IMR-90 (cell line): ENCODE measurements at regions not wholly inside any gene's neighbourhood (a gene's known extent, or its start where the extent isn't known, plus 50 kb on each side); places are given as distances from the start of the nearest gene placed in this dataset.

Experiments used
- ATAC-seq: fragments of 200-7000 bp; cut with Tn5 transposase; 2 replicates; pipeline ENCODE4 v1.9.1; 2020; ENCODE audit warnings: low read depth, mild to moderate bottlenecking, moderate library complexity
- BruUV-seq: library from RNA; stranded (reverse); fragments of 400-500 nt; replicated peaks from 2 replicates; lab custom pipeline; 2021; lab: Mats Ljungman, UMichigan
- CTCF ChIA-PET: fragments of 300-600 bp; formaldehyde crosslinking; extraction: SDS; loops from one replicate; lab custom pipeline; 2021; ENCODE audit warnings: antibody characterized with exemption; lab: Yijun Ruan, JAX
- POLR2A ChIA-PET: fragments of 300-600 bp; sonication (Branson Sonifier 250); formaldehyde crosslinking; loops from one replicate; lab custom pipeline; 2022; ENCODE audit warnings: antibody characterized with exemption; ENCODE audit not compliant: unreplicated experiment; lab: Charles Lee
- DNase-seq: peaks from one replicate; pipeline ENCODE4 v3.0.0; 2013
- H2AFZ ChIP-seq: replicated peaks from 2 replicates; pipeline ENCODE3; 2013; ENCODE audit warnings: low read length, mild to moderate bottlenecking; ENCODE audit not compliant: poor library complexity
- H2AK5ac ChIP-seq: 2 replicates; pipeline ENCODE4 v1.6.1; 2013; ENCODE audit warnings: low read depth, low read length, inconsistent platforms
- H2AK9ac ChIP-seq: replicated peaks from 2 replicates; pipeline ENCODE3; 2013; ENCODE audit warnings: mild to moderate bottlenecking, low read depth, low read length, moderate library complexity; ENCODE audit not compliant: poor library complexity
- H2BK120ac ChIP-seq: 2 replicates; pipeline ENCODE4 v1.6.1; 2013; ENCODE audit warnings: low read depth, low read length, inconsistent platforms
- H2BK15ac ChIP-seq: 3 replicates; pipeline ENCODE4 v1.6.1; 2013; ENCODE audit warnings: low read depth, low read length, inconsistent platforms
- H2BK20ac ChIP-seq: 2 replicates; pipeline ENCODE4 v1.6.1; 2013; ENCODE audit warnings: low read depth, mild to moderate bottlenecking, inconsistent platforms, low read length, moderate library complexity
- H2BK5ac ChIP-seq: 2 replicates; pipeline ENCODE4 v1.6.1; 2013; ENCODE audit warnings: mild to moderate bottlenecking, low read depth, low read length, inconsistent platforms; ENCODE audit not compliant: poor library complexity, severe bottlenecking
- H3K14ac ChIP-seq: replicated peaks from 2 replicates; pipeline ENCODE4 v1.6.1; 2013; ENCODE audit warnings: low read depth, low read length, inconsistent platforms
- H3K18ac ChIP-seq: 2 replicates; pipeline ENCODE4 v1.6.1; 2013; ENCODE audit warnings: low read depth, low read length, control low read depth
- H3K23ac ChIP-seq: 2 replicates; pipeline ENCODE4 v1.6.1; 2013; ENCODE audit warnings: low read depth, low read length, inconsistent platforms
- H3K27ac ChIP-seq: 2 replicates; pipeline ENCODE4 v1.5.1; 2013; ENCODE audit warnings: mild to moderate bottlenecking, control low read depth, low read length; ENCODE audit not compliant: insufficient read depth
- H3K27me3 ChIP-seq: 2 replicates; pipeline ENCODE4 v1.6.1; 2013; ENCODE audit warnings: low read length; ENCODE audit not compliant: control insufficient read depth, insufficient read depth
- H3K36me3 ChIP-seq: 2 replicates; pipeline ENCODE4 v1.6.1; 2013; ENCODE audit warnings: low read length, mixed read lengths; ENCODE audit not compliant: control insufficient read depth, insufficient read depth
- H3K4ac ChIP-seq: 2 replicates; pipeline ENCODE4 v1.6.1; 2013; ENCODE audit warnings: low read depth, low read length, inconsistent platforms
- H3K4me1 ChIP-seq: 2 replicates; pipeline ENCODE4 v1.6.1; 2013; ENCODE audit warnings: low read length, mixed read lengths; ENCODE audit not compliant: control insufficient read depth, insufficient read depth
- H3K4me2 ChIP-seq: 2 replicates; pipeline ENCODE4 v1.6.1; 2013; ENCODE audit warnings: low read depth, mild to moderate bottlenecking, control low read depth, low read length, moderate library complexity
- H3K4me3 ChIP-seq: 2 replicates; pipeline ENCODE4 v1.5.1; 2013; ENCODE audit warnings: low read depth, mild to moderate bottlenecking, control low read depth, low read length, moderate library complexity; ENCODE audit not compliant: insufficient read depth
- H3K56ac ChIP-seq: 2 replicates; pipeline ENCODE4 v1.6.1; 2013; ENCODE audit warnings: low read length, inconsistent platforms; ENCODE audit not compliant: insufficient read depth; ENCODE audit errors: extremely low read depth
- H3K79me1 ChIP-seq, 2 experiments: 2 replicates each; pipeline ENCODE4 v1.6.1; 2013; ENCODE audit warnings: low read length in 2 of 2, inconsistent platforms in 1 of 2, low read depth in 1 of 2
- H3K9ac ChIP-seq: 2 replicates; pipeline ENCODE4 v1.6.1; 2013; ENCODE audit warnings: low read depth, low read length, control low read depth
- H3K9me1 ChIP-seq: 2 replicates; pipeline ENCODE4 v1.6.1; 2013; ENCODE audit warnings: low read length, inconsistent platforms; ENCODE audit not compliant: insufficient read depth
- H3K9me3 ChIP-seq: 2 replicates; pipeline ENCODE4 v1.6.1; 2013; ENCODE audit warnings: low read length; ENCODE audit not compliant: control insufficient read depth, insufficient read depth
- H4K20me1 ChIP-seq: 2 replicates; pipeline ENCODE4 v1.6.1; 2013; ENCODE audit warnings: low read length, inconsistent platforms; ENCODE audit not compliant: insufficient read depth
- H4K5ac ChIP-seq: 2 replicates; pipeline ENCODE4 v1.6.1; 2013; ENCODE audit warnings: mild to moderate bottlenecking, low read depth, low read length, control low read depth
- H4K8ac ChIP-seq, 2 experiments: 2 replicates each; pipeline ENCODE4 v1.6.1; 2013; ENCODE audit warnings: low read depth in 2 of 2, low read length in 2 of 2, control low read depth in 1 of 2, inconsistent platforms in 1 of 2
- H4K91ac ChIP-seq: 2 replicates; pipeline ENCODE4 v1.6.1; 2013; ENCODE audit warnings: low read depth, low read length, inconsistent platforms; ENCODE audit not compliant: insufficient read depth
- CEBPB ChIP-seq: IDR thresholded peaks from 2 replicates; pipeline ENCODE4 v1.6.1; 2012; ENCODE audit warnings: low read depth, low read length, improper control_type of control experiment
- MAFK ChIP-seq: IDR thresholded peaks from 2 replicates; pipeline ENCODE4 v1.6.1; 2012; ENCODE audit warnings: low read depth, low read length, improper control_type of control experiment
- MAZ ChIP-seq: IDR thresholded peaks from 2 replicates; pipeline ENCODE4 v1.6.1; 2012; ENCODE audit warnings: low read depth, mild to moderate bottlenecking, low read length, improper control_type of control experiment, moderate library complexity, borderline replicate concordance
- MXI1 ChIP-seq: IDR thresholded peaks from 2 replicates; pipeline ENCODE4 v1.6.1; 2012; ENCODE audit warnings: low read depth, mild to moderate bottlenecking, low read length, moderate library complexity, borderline replicate concordance
- NFE2L2 ChIP-seq: fragments of 150-350 bp; IDR thresholded peaks from 2 replicates; pipeline ENCODE4 v1.6.1; 2016; ENCODE audit warnings: low read depth, mild to moderate bottlenecking, low read length
- WGBS, 2 experiments: methylation state at CpG; one replicate each; pipeline versions ENCODE4 v1.1.5 to v1.1.7; 2013; ENCODE audit warnings: missing lambda C conversion rate in 2 of 2; ENCODE audit not compliant: insufficient read length in 1 of 2; ENCODE audit errors: extremely low coverage in 2 of 2; 5-methylcytosine and 5-hydroxymethylcytosine counted together
- dilution Hi-C: fragments of 300-500 bp; cut with HindIII; formaldehyde crosslinking; loops from one replicate; pipeline ENCODE4 v1.14.3; 2018; ENCODE audit warnings: low sequenced_read_pairs; ENCODE audit not compliant: unreplicated experiment
- in situ Hi-C: fragments of 300-500 bp; cut with MboI; formaldehyde crosslinking; loops from 3 replicates; pipeline ENCODE4 v1.14.3; 2019; ENCODE audit warnings: low sequenced_read_pairs, inconsistent platforms, mixed read lengths
- intact Hi-C: fragments of 100-400 bp; cut with micrococcal nuclease; formaldehyde crosslinking; loops from 2 replicates; pipeline ENCODE4 v1.10.0; 2022

GRCh38 chr3:82875401-82875800 is 1114.0 kb upstream of the GBE1 start:
- Histone ChIP-seq H3K18ac (no peak overlapping the region), H3K9me1 (no peaks in the 10 kb centered on the region), H2AK5ac (no peak overlapping the region), H3K14ac (no peak overlapping the region), H4K91ac (no peak overlapping the region), H4K8ac (no peak overlapping the region), H3K9me3 (peaks cover 2% of the 10 kb centered on the region; the same call in 1 of the 2 replicates), H4K20me1 (no peaks in the 10 kb centered on the region), H2BK15ac (no peak overlapping the region), H3K9ac (no peak overlapping the region), H3K4ac (no peak overlapping the region), H3K56ac (no peak overlapping the region), H2BK120ac (no peak overlapping the region), H3K23ac (no peak overlapping the region), H2BK5ac (no peak overlapping the region), H2BK20ac (no peak overlapping the region), H4K5ac (no peak overlapping the region), H3K4me1 (no peaks in the 10 kb centered on the region), H3K4me3 (no peak overlapping the region), H3K27me3 (no peaks in the 10 kb centered on the region), H3K4me2 (no peak overlapping the region), H3K36me3 (no peaks in the 10 kb centered on the region), H3K27ac (no peak overlapping the region), H2AK9ac (no peak overlapping the region), H3K79me1 (no peaks in the 10 kb centered on the region), H2AFZ (no peak overlapping the region)
- dilution Hi-C loops (no loop called here), in situ Hi-C loops (no loop called here), intact Hi-C loops (no loop called here)
- ATAC-seq, result no peak
- ChIA-PET CTCF (no interaction called here), POLR2A (no interaction called here)
- no CpG with 5 or more reads among the region's 1 CpG for WGBS, 2 experiments
- no peak for DNase-seq
- BruUV-seq, result no TSS peak
- TF ChIP-seq NFE2L2 (no peak), MAZ (no peak), MAFK (no peak), CEBPB (no peak), MXI1 (no peak)
